RKO (cell line): ENCODE measurements at regions not wholly inside any gene's neighbourhood (a gene's known extent, or its start where the extent isn't known, plus 50 kb on each side); places are given as distances from the start of the nearest gene placed in this dataset.

Experiments
- DNase-seq: peaks from one replicate; pipeline ENCODE4 v3.0.0-alpha.2; 2016; ENCODE audit warnings: low spot score

DNA sequence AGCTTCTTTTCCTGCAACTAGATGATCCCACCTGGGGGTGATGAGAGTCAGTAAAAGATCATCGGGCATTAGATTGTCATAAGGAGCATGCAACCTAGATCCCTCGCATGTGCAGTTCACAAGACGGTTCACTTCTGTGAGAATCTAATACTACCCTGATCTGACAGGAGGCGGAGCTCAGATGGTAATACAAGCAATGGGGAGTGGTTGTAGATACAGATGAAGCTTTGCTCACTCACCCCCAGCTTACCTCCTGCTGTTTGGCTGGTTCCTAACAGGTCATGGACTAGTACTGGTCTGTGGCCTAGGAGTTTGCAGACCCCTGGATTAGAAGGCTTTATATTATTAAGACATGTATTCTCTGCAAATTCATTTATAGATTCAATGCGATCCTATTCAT lies 181.6 kb upstream of the MGMT start:
- DNase-seq: no peak

DNA sequence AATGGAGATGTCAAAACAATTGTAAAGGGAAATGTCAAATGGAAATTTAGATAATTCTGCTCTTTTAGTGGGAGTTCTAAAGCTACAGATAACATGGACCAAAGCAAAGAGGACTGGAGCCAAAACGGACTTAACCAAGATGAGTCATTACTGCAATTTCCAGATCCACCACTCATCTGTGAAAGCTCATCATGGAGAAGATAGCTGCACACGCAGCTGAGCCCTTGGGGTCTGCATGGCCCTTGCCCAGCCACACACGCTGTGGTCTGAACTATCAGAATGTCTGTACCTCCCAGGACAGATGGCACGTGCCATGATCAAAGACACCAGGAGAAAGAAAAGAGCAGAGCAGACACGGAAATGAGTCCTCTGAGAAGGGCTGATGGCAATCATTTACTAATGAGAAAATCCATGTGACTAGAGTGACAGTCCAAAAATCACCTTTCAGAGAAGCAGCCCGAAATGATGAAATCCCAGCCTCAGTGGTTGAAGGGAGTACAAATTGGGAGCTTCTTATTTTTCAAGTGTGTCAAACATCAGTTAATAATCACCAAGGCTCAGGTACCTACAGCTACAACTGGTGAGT lies 177.9 kb upstream of the MGMT start:
- DNase-seq: no peak

DNA sequence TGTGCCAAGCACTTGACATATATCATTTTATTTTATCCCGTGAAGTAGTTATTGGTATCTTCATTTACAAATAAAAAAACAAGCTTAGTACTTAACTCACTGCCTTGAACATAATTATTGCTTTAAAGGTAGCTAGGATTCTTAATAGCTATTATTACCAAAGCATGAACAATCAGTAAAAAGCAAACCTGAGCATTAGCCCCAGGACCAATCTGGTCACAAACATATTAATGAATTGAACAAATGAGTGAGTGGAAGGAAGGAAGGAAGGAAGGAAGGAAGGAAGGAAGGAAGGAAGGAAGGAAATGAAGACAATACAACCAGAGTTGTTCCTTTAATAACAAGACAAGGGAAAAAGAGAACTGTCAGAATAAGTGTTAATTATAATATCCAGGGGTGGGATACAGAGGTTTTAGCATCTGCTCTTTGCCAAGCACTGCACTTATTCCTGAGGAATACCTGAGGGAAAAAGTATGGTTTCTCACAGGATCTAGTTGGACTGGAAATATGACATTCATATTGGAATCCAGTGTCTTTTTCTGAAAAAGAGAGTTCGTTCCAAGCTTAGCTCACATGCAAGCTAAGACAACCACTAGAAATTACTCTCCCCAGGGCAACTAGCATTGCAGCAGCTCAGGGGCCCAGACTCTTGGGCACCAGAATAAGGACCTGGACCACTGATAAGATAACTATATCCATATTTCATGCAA lies 172.9 kb upstream of the MGMT start:
- DNase-seq: no peak

GRCh38 chr10:129294944-129295343 lies 172.1 kb upstream of the MGMT start:
- no peak for DNase-seq

DNA sequence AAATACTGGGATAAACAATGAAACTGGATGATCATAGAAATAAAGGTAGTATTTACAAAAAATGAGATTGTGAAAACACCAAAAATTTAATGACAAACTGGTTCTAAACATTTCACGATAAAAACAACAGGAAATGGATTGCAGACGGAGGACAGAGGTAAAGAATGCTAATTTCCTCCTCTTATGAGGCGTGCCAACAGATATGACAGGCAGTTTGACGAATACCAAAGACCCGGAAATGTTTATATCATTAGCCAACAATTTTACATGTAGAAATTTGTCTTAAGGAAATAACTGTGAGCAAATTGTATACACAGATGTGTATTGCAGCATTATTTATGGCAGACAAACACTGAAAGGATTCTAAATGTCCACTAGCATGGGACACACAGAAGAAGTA lies 162.0 kb upstream of the MGMT start:
- DNase-seq: no peak

GRCh38 chr10:129307141-129307540 lies 159.9 kb upstream of the MGMT start:
- DNase-seq: no peak

DNA sequence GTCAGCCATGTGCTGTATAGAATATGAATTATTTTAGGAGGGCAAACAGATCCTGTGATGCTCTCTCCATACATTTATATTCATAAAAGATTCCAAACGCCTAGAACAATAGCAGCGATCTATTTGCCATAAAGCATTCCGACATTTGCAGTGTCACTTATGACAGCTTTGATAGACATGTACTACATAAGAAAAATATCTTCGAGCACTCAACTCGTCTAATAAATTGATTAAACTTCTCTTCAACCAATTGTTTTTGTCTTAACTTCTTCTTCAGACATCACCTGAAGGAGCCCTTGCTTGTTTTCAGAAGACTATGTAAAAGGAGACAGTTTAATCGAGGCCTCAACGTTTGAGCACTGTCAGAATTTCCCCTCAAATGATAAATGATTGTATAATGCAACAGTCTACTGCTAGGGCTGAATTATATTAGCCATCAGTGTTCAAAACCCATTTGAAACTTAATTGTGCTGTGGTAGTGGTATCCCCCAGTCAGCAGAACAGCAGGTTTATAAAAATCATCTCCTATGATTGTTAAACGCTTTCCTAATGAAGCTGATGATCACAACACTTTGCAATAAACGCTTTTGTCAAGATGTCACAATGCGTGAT lies 158.0 kb upstream of the MGMT start:
- DNase-seq: no peak

DNA sequence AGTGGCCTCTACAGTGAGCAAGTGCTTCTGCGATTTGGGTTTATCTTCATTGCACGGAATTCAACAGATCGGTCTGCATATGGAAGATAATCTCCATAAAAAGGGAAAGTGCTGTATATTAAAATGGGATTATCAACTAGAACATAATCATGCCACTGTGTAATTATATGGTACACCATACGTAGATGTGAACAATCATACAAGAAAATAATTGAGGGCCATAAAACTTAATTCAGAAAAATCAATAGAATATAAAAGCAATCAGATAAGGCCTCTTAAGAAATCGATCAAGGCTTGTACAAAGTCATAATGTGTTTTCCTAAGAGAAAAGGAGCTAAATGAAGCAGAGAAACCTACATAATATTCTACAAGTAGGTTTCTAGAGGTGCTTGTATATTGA lies 157.5 kb upstream of the MGMT start:
- no peak for DNase-seq

GRCh38 chr10:129310881-129311280 lies 156.2 kb upstream of the MGMT start:
- DNase-seq: no peak

GRCh38 chr10:129319934-129320333 lies 147.1 kb upstream of the MGMT start:
- DNase-seq: no peak

- DNase-seq: no peak
Observed at GRCh38 chr10:129320340-129320739, 146.7 kb upstream of the MGMT start.

GRCh38 chr10:129321727-129322126 lies 145.3 kb upstream of the MGMT start:
- no peak for DNase-seq

DNA sequence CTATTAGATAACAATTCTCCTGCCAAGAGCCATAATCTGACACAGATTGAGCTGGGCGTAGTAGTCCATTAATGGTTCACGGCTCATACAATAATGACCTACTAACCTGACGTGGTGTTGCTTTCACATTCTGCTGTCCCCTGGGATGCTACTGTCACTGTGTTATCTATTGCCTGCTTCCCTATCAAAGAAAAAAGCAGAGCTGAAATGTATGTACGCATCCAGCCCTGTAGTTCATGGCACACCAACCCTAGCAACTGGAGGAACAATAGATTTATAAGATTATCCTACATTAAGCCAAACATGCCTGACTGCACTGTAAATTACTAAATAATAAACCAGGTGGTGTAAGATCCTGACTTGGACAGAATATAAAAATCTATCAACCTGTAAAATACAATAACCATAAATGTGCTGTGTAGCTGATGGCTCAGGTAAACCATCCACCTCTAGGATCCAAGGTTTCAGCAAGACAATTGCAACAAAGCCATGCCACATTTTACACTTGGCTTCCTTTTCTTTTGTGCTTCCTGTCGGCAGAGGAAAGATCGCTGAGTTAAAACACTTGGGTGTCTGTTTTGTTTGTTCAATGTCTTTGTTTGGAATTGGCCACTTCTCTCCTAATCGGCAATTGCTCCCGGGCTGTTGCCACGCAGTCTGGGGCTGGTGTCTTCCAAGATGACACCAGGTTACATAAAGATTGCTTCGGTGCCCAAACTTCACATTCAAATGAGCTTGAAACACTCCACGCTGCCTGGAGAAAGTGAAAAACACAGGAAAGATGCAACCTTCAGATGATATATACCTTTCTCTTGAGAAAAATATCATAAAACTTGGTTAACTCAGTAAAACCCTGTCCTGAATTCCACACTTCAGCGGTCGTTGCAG lies 143.9 kb upstream of the MGMT start:
- no peak for DNase-seq

DNA sequence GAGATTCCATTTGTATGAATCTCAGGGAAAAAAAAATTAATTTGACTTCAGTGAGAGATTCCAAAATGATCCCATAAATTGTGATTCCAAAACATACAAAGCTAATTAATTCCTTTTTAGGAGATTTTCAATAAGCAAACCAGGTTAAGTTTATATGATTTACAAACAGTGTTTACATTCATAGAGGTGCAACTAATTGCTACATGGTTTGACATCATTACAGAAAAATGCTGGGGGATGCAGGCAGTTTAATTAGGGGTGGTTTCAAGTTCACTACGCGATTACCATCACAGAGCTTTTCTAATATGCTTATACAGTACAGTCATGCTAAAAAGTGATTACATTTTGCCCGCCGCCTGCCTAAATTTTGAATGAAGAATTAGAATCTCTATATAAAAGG lies 143.2 kb upstream of the MGMT start:
- no peak for DNase-seq

DNA sequence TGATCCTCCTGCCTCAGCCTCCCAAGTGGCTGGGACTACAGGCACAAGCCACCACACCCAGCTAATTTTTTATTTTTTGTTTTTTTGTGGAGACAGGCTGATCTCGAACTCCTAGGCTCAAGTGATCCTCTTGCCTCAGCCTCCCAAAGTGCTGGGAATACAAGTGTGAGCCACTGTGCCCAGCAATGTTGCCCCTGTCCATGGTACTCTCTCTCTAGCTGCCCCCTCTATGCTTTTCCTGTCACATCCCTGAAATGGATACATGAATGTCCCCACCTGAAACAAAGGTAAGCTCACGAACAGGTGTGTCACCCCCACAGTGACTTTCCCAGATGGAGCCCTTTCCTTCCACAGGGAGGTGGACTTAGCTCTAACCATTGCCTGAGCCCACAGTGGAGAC lies 141.1 kb upstream of the MGMT start:
- no peak for DNase-seq

DNA sequence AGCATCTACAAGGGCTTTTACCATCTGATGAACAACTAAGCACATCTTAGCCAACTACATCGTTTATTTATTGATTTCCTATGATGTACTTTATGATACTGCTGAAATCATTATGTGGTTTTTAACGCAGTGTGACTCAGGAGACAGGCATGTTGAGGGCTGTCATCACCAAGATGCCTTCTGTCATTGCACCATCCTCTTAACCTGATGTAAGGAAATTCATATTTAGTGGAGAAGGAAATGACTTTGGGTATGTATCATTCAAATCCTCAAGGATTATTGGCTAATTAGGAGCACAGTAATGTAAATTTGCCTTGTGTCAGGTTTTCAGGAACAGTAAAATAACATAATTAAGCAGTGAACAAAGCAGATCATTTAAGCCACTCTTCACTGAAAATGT lies 138.5 kb upstream of the MGMT start:
- peak; percentile 36 for DNase-seq

DNA sequence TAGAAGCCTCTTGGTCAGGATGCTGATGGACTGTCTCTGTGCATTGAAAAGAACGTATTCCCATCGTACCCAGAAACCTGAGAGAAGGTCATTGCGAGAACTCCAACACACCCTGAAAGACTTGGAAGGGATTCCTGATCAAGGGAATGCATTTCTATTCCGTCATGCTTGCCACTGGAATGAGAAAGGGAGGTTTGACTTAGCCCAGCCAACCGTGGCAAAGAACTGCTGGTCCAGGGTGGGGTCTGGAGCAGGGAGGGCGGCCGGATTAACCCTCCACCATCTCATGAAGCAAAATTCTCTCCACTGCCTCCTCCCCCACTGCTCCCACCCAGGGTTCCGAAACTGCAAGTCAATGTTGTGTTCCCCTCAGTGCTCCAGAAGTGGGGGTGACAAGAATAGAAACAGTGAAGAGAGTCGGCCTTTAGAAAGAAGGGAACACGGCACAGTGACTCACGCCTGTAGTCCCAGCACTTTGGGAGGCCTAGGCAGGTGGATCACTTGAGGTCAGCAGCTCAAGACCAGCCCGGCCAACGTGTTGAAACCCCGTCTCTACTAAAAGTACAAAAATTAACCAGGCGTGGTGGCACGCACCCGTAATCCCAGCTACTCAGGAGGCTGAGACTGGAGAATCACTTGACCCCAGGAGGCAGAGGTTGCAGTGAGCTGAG lies 137.5 kb upstream of the MGMT start:
- no peak for DNase-seq

- no peak for DNase-seq
Observed at GRCh38 chr10:129330211-129330610, 136.8 kb upstream of the MGMT start.

- no peak for DNase-seq
Observed at GRCh38 chr10:129331207-129331838, 135.7 kb upstream of the MGMT start.

- DNase-seq: no peak
Observed at GRCh38 chr10:129331839-129332220, 135.2 kb upstream of the MGMT start.

- peak; percentile 18 for DNase-seq
Observed at GRCh38 chr10:129332476-129332875, 134.6 kb upstream of the MGMT start.

- no peak for DNase-seq
Observed at GRCh38 chr10:129333706-129334105, 133.3 kb upstream of the MGMT start.
